ENCODE measurements at regions not wholly inside any gene's neighbourhood (a gene's known extent, or its start where the extent isn't known, plus 50 kb on each side); places are given as distances from the start of the nearest gene placed in this dataset.
"Not testable (repeated sequence)": the region's sequence is repeated elsewhere in the genome, so short reads cannot be mapped to it uniquely, and the experiment has no call there.

- no peak for FAIRE-seq
These were observed 245.7 kb downstream of the ADCYAP1 start for GRCh38 chr18:1150344-1150743.

GRCh38 chr18:1152958-1153357, 248.3 kb downstream of the ADCYAP1 start:
- FAIRE-seq = not testable (repeated sequence)

GRCh38 chr18:1173593-1173992, 268.9 kb downstream of the ADCYAP1 start:
- FAIRE-seq = no peak

GRCh38 chr18:1177232-1177631, 272.6 kb downstream of the ADCYAP1 start:
- no peak for FAIRE-seq

GRCh38 chr18:1191341-1191740, 286.7 kb downstream of the ADCYAP1 start:
- no peak for FAIRE-seq

GRCh38 chr18:1213126-1213525, 308.5 kb downstream of the ADCYAP1 start:
- FAIRE-seq = no peak

GRCh38 chr18:1222880-1223279, 318.2 kb downstream of the ADCYAP1 start:
- no peak for FAIRE-seq

- FAIRE-seq = no peak
These were observed 322.4 kb downstream of the ADCYAP1 start for GRCh38 chr18:1227025-1227424.

GRCh38 chr18:1229634-1230033, 325.0 kb downstream of the ADCYAP1 start:
- no peak for FAIRE-seq

GRCh38 chr18:1232867-1233266, 328.2 kb downstream of the ADCYAP1 start:
- FAIRE-seq = no peak

- FAIRE-seq = no peak
These were observed 336.0 kb downstream of the ADCYAP1 start for GRCh38 chr18:1240701-1241100.

GRCh38 chr18:1244397-1245122, 339.9 kb downstream of the ADCYAP1 start:
- no peak for FAIRE-seq

- no peak for FAIRE-seq
These were observed 342.2 kb downstream of the ADCYAP1 start for GRCh38 chr18:1246827-1247226.

- FAIRE-seq = no peak
These were observed 347.9 kb downstream of the ADCYAP1 start for GRCh38 chr18:1252534-1252933.

- FAIRE-seq = no peak
These were observed 348.3 kb downstream of the ADCYAP1 start for GRCh38 chr18:1252936-1253335.

GRCh38 chr18:1253827-1254226, 349.2 kb downstream of the ADCYAP1 start:
- no peak for FAIRE-seq

- FAIRE-seq = no peak
These were observed 356.4 kb downstream of the ADCYAP1 start for GRCh38 chr18:1261054-1261453.

- no peak for FAIRE-seq
These were observed 362.4 kb downstream of the ADCYAP1 start for GRCh38 chr18:1267021-1267420.

- no peak for FAIRE-seq
These were observed 365.4 kb downstream of the ADCYAP1 start for GRCh38 chr18:1270081-1270480.

GRCh38 chr18:1273469-1273868, 368.8 kb downstream of the ADCYAP1 start:
- FAIRE-seq = no peak

GRCh38 chr18:1292167-1292566, 387.5 kb downstream of the ADCYAP1 start:
- FAIRE-seq = no peak

- no peak for FAIRE-seq
These were observed 389.6 kb downstream of the ADCYAP1 start for GRCh38 chr18:1294229-1294628.

GRCh38 chr18:1296237-1296636, 391.6 kb downstream of the ADCYAP1 start:
- no peak for FAIRE-seq

- FAIRE-seq = no peak
These were observed 398.2 kb downstream of the ADCYAP1 start for GRCh38 chr18:1302861-1303260.

GRCh38 chr18:1304392-1304992, 399.8 kb downstream of the ADCYAP1 start:
- FAIRE-seq = no peak

Measured in G401.6 (cell line).